A549 (cell line): ENCODE measurements at regions not wholly inside any gene's neighbourhood (a gene's known extent, or its start where the extent isn't known, plus 50 kb on each side); places are given as distances from the start of the nearest gene placed in this dataset.

Experiments used
- EHF ChIP-seq: fragments of 250-450 bp; sonication (Bioruptor Pico); IDR thresholded peaks from 2 replicates; pipeline ENCODE4 v1.5.0; 2020; ENCODE audit warnings: mild to moderate bottlenecking
- EP300 ChIP-seq, 2 experiments: fragments of >200 bp; sonication (Bioruptor Twin); formaldehyde crosslinking; IDR thresholded peaks; 2 replicates in 1 of 2; 3 replicates in 1 of 2; pipeline ENCODE4 v1.6.1; 2016 to 2017
- HES2 ChIP-seq: fragments of >200 bp; sonication (Bioruptor Twin); formaldehyde crosslinking; IDR thresholded peaks from 2 replicates; pipeline ENCODE4 v1.6.1; 2016
- RAD21 ChIP-seq, 2 experiments: fragments of >200 bp in 1 of 2; sonication (Bioruptor Twin) in 1 of 2; formaldehyde crosslinking in 1 of 2; IDR thresholded peaks in 1 of 2; conservative IDR thresholded peaks in 1 of 2; 2 replicates in 1 of 2; 3 replicates in 1 of 2; pipeline ENCODE4 v1.6.1; 2012 to 2018; ENCODE audit warnings: inconsistent platforms in 1 of 2
- RFX5 ChIP-seq: fragments of 450-650 bp; IDR thresholded peaks from 2 replicates; pipeline ENCODE4 v1.7.1; 2014; ENCODE audit warnings: antibody characterized with exemption, mild to moderate bottlenecking, moderate library complexity
- SMC3 ChIP-seq: fragments of >200 bp; sonication (Bioruptor Twin); formaldehyde crosslinking; IDR thresholded peaks from 3 replicates; pipeline ENCODE4 v1.6.1; 2018; ENCODE audit warnings: inconsistent platforms
- ZNF302 ChIP-seq: fragments of 250-450 bp; sonication (Bioruptor Pico); IDR thresholded peaks from 2 replicates; pipeline ENCODE4 v1.9.0; 2021; ENCODE audit warnings: inconsistent platforms, mild to moderate bottlenecking, moderate library complexity
- small RNA-seq, 6 experiments: library from RNA; depleted of rRNA; stranded (forward); fragments of <200 nt; gene quantifications; one replicate each; pipeline ENCODE3, GENCODE V24; 2012

DNA sequence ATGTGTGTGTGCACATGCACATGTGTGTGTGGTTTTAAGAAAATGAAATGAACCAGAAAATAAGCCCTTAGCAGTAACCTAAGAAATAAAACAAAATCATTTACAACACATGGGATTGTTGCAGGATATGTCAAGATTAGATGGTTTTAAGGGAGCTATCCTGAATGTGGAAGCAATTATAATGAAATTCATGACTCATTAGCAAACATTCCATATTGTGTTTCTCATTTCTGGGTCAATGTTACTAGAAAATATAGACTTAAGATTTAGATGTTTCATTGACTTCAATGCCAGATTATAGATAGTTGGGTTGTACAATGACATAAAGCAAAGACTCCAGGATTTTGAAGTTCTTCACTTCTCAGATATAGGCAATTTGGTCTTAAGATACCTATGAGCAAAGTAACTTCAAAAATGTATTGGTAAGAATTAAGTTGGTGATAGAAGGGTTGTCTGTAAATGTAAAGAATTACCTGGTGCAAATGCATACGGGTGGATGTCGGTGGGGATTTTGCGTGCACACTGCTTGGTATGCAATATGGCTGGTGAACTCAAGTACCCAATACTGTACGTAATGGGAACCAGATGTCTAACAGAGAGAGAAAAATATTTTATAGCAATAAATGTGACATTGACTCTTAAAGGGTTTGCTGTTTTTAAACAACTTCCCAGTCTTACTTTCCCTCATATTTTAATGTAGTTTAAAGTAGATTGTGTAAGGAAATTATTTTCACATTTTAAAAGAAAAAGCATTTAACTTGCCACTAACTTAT lies 53.9 kb upstream of the NR2F2 start (continued):
- TF ChIP-seq SMC3 (no peak), RFX5 (no peak), RAD21 (conservative IDR thresholded peaks at IDR 0.05 in 1 of 2, IDR thresholded peaks at IDR 0.05 in 1 of 2) (no peak), HES2 (no peak), EP300 (IDR thresholded peaks at IDR 0.05) (no peak), EHF (no peak), ZNF302 (CRISPR knock-in tag) (no peak)
- TF ChIP-seq, all 56 proteins: peak for 0

Small RNAs in the stretch of these regions (small RNA-seq; reads per million reads assigned to genes)
- 0 reads per million in 6 experiments for gene AC012409.4
- gene RNU2-3P, result 0.04 to 12.5 (median 1.7) reads per million in 6 experiments
